Hepatocyte (in vitro differentiated cells): ENCODE measurements at regions not wholly inside any gene's neighbourhood (a gene's known extent, or its start where the extent isn't known, plus 50 kb on each side); places are given as distances from the start of the nearest gene placed in this dataset.

ENCODE experiments used
- DNase-seq: peaks from one replicate; pipeline ENCODE4 v3.0.0-alpha.2; 2016; ENCODE audit warnings: low spot score
- H2AFZ ChIP-seq: fragments of 200-600 bp; sonication (generic); 2 replicates; pipeline ENCODE4 v1.6.0; 2016; ENCODE audit warnings: antibody characterized with exemption, mild to moderate bottlenecking
- H3K27ac ChIP-seq: fragments of 200-600 bp; sonication (generic); 2 replicates; pipeline ENCODE4 v1.5.1; 2016; ENCODE audit warnings: mild to moderate bottlenecking
- H3K27me3 ChIP-seq: fragments of 200-600 bp; sonication (generic); 2 replicates; pipeline ENCODE4 v1.6.1; 2016
- H3K36me3 ChIP-seq: fragments of 200-600 bp; sonication (generic); replicated peaks from 2 replicates; pipeline ENCODE4 v1.5.1; 2016; ENCODE audit warnings: low read depth; ENCODE audit not compliant: insufficient read depth
- H3K4me1 ChIP-seq: fragments of 200-600 bp; sonication (generic); 2 replicates; pipeline ENCODE4 v1.5.1; 2016; ENCODE audit warnings: mild to moderate bottlenecking, moderate library complexity; ENCODE audit not compliant: insufficient read depth
- H3K4me2 ChIP-seq: fragments of 200-600 bp; sonication (generic); 2 replicates; pipeline ENCODE4 v1.6.0; 2016
- H3K4me3 ChIP-seq: fragments of 200-600 bp; sonication (generic); 2 replicates; pipeline ENCODE4 v1.5.1; 2016; ENCODE audit warnings: mild to moderate bottlenecking
- H3K79me2 ChIP-seq: fragments of 200-600 bp; sonication (generic); 2 replicates; pipeline ENCODE4 v1.6.0; 2017; ENCODE audit warnings: mild to moderate bottlenecking
- H3K9me2 ChIP-seq: fragments of 200-600 bp; sonication (generic); replicated peaks from 2 replicates; pipeline ENCODE4 v1.6.0; 2017; ENCODE audit warnings: mild to moderate bottlenecking; ENCODE audit not compliant: insufficient read depth
- H3K9me3 ChIP-seq: fragments of 200-600 bp; sonication (generic); 2 replicates; pipeline ENCODE4 v1.5.1; 2016; ENCODE audit warnings: low read depth, mild to moderate bottlenecking
- H4K20me1 ChIP-seq: fragments of 200-600 bp; sonication (generic); 2 replicates; pipeline ENCODE4 v1.6.0; 2016; ENCODE audit warnings: mild to moderate bottlenecking; ENCODE audit not compliant: insufficient read depth, poor library complexity, severe bottlenecking
- EZH2 ChIP-seq: fragments of 200-600 bp; sonication (generic); IDR thresholded peaks from 2 replicates; pipeline ENCODE4 v1.6.1; 2016; ENCODE audit warnings: antibody characterized with exemption, mild to moderate bottlenecking, borderline replicate concordance
- EZH2phosphoT487 ChIP-seq: fragments of 200-600 bp; sonication (generic); IDR thresholded peaks from one replicate; pipeline ENCODE4 v1.6.1; 2018; ENCODE audit warnings: antibody characterized with exemption, mild to moderate bottlenecking, low read depth, moderate library complexity; ENCODE audit not compliant: unreplicated experiment, severe bottlenecking
- WGBS: methylation state at CpG from one replicate; pipeline ENCODE4 v1.1.6; 2016; ENCODE audit warnings: low lambda C conversion rate; ENCODE audit errors: missing lambda C conversion rate; 5-methylcytosine and 5-hydroxymethylcytosine counted together
- TF ChIP-seq, protein P1 (sequence below): fragments of 200-600 bp; sonication (generic); IDR thresholded peaks from 2 replicates; pipeline ENCODE4 v1.5.1; 2016; ENCODE audit warnings: antibody characterized with exemption, mild to moderate bottlenecking; ENCODE audit not compliant: poor library complexity

DNA sequence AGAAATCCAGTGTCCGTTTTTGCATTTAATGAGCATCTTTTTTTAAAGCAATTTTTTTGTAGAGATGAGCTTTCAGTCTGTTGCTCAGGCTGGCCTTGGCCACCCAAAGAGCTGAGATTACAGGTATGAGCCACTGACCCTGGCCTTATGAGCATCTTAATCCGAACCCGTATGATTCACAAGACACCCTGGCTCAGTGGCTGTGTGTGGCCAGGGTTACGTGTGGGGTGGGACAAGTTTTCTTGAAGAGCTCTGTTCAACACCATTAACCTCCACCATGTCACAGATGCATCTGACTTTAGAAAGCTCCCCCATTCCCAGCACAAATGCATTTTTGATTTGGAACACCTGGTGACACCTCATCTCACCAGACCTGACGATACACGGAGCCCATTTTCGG, 166.5 kb upstream of the PITRM1 start:
- H3K4me1 ChIP-seq, result peaks cover 10% of the 10 kb centered on the region
- H3K9me3 ChIP-seq, result no peaks in the 10 kb centered on the region
- no peak for TF ChIP-seq EZH2phosphoT487
- TF ChIP-seq EZH2, result no peak
- TF ChIP-seq, protein P1, sequence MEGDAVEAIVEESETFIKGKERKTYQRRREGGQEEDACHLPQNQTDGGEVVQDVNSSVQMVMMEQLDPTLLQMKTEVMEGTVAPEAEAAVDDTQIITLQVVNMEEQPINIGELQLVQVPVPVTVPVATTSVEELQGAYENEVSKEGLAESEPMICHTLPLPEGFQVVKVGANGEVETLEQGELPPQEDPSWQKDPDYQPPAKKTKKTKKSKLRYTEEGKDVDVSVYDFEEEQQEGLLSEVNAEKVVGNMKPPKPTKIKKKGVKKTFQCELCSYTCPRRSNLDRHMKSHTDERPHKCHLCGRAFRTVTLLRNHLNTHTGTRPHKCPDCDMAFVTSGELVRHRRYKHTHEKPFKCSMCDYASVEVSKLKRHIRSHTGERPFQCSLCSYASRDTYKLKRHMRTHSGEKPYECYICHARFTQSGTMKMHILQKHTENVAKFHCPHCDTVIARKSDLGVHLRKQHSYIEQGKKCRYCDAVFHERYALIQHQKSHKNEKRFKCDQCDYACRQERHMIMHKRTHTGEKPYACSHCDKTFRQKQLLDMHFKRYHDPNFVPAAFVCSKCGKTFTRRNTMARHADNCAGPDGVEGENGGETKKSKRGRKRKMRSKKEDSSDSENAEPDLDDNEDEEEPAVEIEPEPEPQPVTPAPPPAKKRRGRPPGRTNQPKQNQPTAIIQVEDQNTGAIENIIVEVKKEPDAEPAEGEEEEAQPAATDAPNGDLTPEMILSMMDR, result no peak
- no peak overlapping the region for H3K4me3 ChIP-seq
- H3K9me2 ChIP-seq, result no peaks in the 10 kb centered on the region
- no peaks in the 10 kb centered on the region for H4K20me1 ChIP-seq
- no peak overlapping the region for H3K27ac ChIP-seq
- no peaks in the 10 kb centered on the region for H3K36me3 ChIP-seq
- 84% methylated on average over 7 of the region's 7 CpGs for WGBS
- no peaks in the 10 kb centered on the region for H3K27me3 ChIP-seq
- DNase-seq, result no peak
- no peaks in the 10 kb centered on the region for H3K79me2 ChIP-seq
- no peak overlapping the region for H3K4me2 ChIP-seq
- no peak overlapping the region for H2AFZ ChIP-seq

DNA sequence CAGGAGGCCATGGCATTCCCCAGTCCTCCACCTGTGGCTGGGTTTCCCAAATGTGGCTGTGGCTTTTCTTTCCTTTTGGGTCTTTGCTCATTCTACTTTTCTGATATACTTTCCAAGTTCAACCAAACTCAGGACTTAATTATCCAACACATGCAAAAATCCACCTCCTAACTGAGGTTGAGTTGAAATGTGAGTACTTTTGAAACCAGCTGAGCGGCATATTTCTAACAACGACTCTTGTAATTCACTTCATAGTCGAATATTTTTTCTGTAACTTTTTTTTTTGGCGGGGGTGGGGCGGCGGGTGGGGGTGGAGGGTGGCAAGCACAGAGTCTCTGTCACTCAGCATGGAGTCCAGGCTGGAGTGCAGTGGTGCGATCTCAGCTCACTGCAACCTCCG, 165.2 kb upstream of the PITRM1 start:
- no peak for DNase-seq
- Histone ChIP-seq H3K36me3 (no peaks in the 10 kb centered on the region), H3K27ac (no peak overlapping the region), H3K4me2 (no peak overlapping the region), H3K79me2 (no peaks in the 10 kb centered on the region), H3K4me1 (peaks cover 10% of the 10 kb centered on the region), H3K9me2 (no peaks in the 10 kb centered on the region), H3K9me3 (no peaks in the 10 kb centered on the region), H3K4me3 (no peak overlapping the region), H3K27me3 (no peaks in the 10 kb centered on the region), H2AFZ (no peak overlapping the region), H4K20me1 (no peaks in the 10 kb centered on the region)
- no peak for TF ChIP-seq EZH2
- no peak for TF ChIP-seq EZH2phosphoT487
- TF ChIP-seq, protein P1, result no peak
- WGBS, result 98% methylated on average over 5 of the region's 8 CpGs

DNA sequence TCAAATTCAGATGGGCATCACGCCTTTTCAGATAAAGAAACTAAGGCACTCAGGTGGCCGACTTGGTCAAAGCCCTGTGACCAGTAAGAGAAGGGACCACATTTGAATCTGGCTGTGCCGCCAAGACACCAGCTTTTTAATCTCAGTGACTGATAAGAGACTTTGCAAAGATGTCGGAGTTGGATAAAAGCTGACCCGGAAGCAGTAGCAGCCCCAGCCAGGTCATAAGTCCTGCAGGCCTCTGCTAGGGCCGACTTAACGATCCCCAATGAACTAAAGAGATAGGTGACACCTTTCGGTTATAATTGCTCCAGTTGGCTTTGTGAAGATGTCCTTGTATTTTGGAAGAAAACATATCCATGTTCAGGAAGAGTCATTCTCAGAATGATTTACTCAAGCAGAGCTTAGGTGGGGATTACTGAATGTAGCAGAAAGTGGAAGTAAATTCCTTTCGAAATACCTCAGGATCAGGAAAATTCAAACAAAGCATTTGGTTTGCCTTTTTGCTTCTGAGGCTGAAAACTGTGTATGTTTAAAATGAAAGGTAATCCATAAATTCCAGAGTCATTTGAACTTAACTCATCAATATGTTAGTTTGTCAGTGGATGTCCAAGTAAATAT, 164.2 kb upstream of the PITRM1 start:
- no peak for TF ChIP-seq EZH2phosphoT487
- TF ChIP-seq EZH2, result no peak
- TF ChIP-seq, protein P1, result no peak
- Histone ChIP-seq H3K9me2 (no peaks in the 10 kb centered on the region), H3K9me3 (no peaks in the 10 kb centered on the region), H3K27ac (peak overlapping the region; percentile 67), H3K36me3 (no peaks in the 10 kb centered on the region), H3K4me3 (no peak overlapping the region), H2AFZ (no peak overlapping the region), H3K4me2 (peak overlapping the region; percentile 14), H3K79me2 (no peaks in the 10 kb centered on the region), H3K27me3 (no peaks in the 10 kb centered on the region), H4K20me1 (no peaks in the 10 kb centered on the region), H3K4me1 (peaks cover 10% of the 10 kb centered on the region)
- no peak for DNase-seq
- WGBS, result 64% methylated on average over 9 of the region's 9 CpGs
